ENCODE measurements at regions not wholly inside any gene's neighbourhood (a gene's known extent, or its start where the extent isn't known, plus 50 kb on each side); places are given as distances from the start of the nearest gene placed in this dataset.

- no peak overlapping the region for H3K4me3 Mint-ChIP-seq
- H3K9ac ChIP-seq (ENCODE audit: extremely low read depth, insufficient read length, low read length) = no peak overlapping the region
- H2BK120ac ChIP-seq (ENCODE audit: low read depth, low read length, poor library complexity, severe bottlenecking) = no peak overlapping the region
- H3K23me2 ChIP-seq (ENCODE audit: insufficient read length, low read depth, low read length, poor library complexity, severe bottlenecking) = no peaks in the 10 kb centered on the region
- H3K36me3 Mint-ChIP-seq (ENCODE audit: insufficient read depth in 1 of 3, low read depth in 3 of 3) = peaks cover 7 to 21% (median 15%) of the 10 kb centered on the region in 3 experiments
- H3K79me2 ChIP-seq (ENCODE audit: insufficient read depth, low read length) = no peaks in the 10 kb centered on the region
- no peak overlapping the region for H2AFZ ChIP-seq (ENCODE audit: low read length)
- H2BK20ac ChIP-seq (ENCODE audit: low read depth, low read length, poor library complexity, severe bottlenecking) = no peak overlapping the region
- H2BK15ac ChIP-seq (ENCODE audit: low read depth, low read length) = no peak overlapping the region
- no peak overlapping the region for H3K18ac ChIP-seq (ENCODE audit: insufficient read length, low read depth, low read length)
- H4K8ac ChIP-seq (replicated peaks; ENCODE audit: insufficient read length, low read depth, low read length) = no peak overlapping the region
- no peak overlapping the region for H3K4me2 ChIP-seq (ENCODE audit: insufficient read depth, insufficient read length, low read length)
- H2AK5ac ChIP-seq (ENCODE audit: insufficient read length, low read length) = no peak overlapping the region
- no peak overlapping the region for H3K4ac ChIP-seq (ENCODE audit: low read depth, low read length)
- H3K27me3 ChIP-seq (ENCODE audit: insufficient read depth, low read length) = no peaks in the 10 kb centered on the region
- no peak for DNase-seq
- TF ChIP-seq CTCF (conservative IDR thresholded peaks at IDR 0.05) = no peak
- H3K27me3 Mint-ChIP-seq (ENCODE audit: low read depth) = no peaks in the 10 kb centered on the region
- H3K27ac ChIP-seq (ENCODE audit: insufficient read length, low read depth, low read length) = no peak overlapping the region
- H4K91ac ChIP-seq (ENCODE audit: insufficient read length, low read depth, low read length) = no peak overlapping the region
- no peak overlapping the region for H3K23ac ChIP-seq (ENCODE audit: insufficient read length, low read depth, low read length)
- H4K5ac ChIP-seq (ENCODE audit: insufficient read length, low read depth, low read length) = no peak overlapping the region
- H3K9me3 ChIP-seq (ENCODE audit: control insufficient read depth, low read depth, low read length) = peaks cover 11% of the 10 kb centered on the region
- H2BK12ac ChIP-seq (ENCODE audit: insufficient read length, low read depth, low read length) = no peak overlapping the region
- H3K79me1 ChIP-seq (ENCODE audit: insufficient read depth, low read depth, low read length, poor library complexity, severe bottlenecking) = no peaks in the 10 kb centered on the region
- H3K14ac ChIP-seq (ENCODE audit: insufficient read depth, low read length) = no peak overlapping the region
- H3T11ph ChIP-seq (ENCODE audit: low read length) = no peak overlapping the region
- H3K27ac Mint-ChIP-seq = no peak overlapping the region
- H3K56ac ChIP-seq (ENCODE audit: insufficient read length, low read depth, low read length) = no peak overlapping the region
- H3K9me3 Mint-ChIP-seq = peaks cover 7 to 8% of the 10 kb centered on the region in 2 experiments; a peak in 4 of 5 replicates
- no peak overlapping the region for H2BK5ac ChIP-seq (ENCODE audit: insufficient read length, low read length)
- peaks cover 0 to 8% of the 10 kb centered on the region in 2 experiments; a peak in 2 of 4 replicates for H3K4me1 Mint-ChIP-seq
- H4K20me1 ChIP-seq (ENCODE audit: control insufficient read depth, insufficient read depth, insufficient read length) = no peaks in the 10 kb centered on the region
- no peaks in the 10 kb centered on the region; the same call in 1 of the 2 replicates for H3K4me1 ChIP-seq (ENCODE audit: insufficient read depth, low read length)
Observed at GRCh38 chr18:55790296-55790695, 202.3 kb upstream of the TCF4 start.
